PC-3 (cell line): ENCODE measurements at regions not wholly inside any gene's neighbourhood (a gene's known extent, or its start where the extent isn't known, plus 50 kb on each side); places are given as distances from the start of the nearest gene placed in this dataset.

Experiments used
- ATAC-seq: fragments of 200-7000 bp; cut with Tn5 transposase; 2 replicates; pipeline ENCODE4 v1.9.1; 2020; ENCODE audit warnings: mild to moderate bottlenecking, moderate library complexity
- BruUV-seq: library from RNA; stranded (reverse); fragments of 400-500 nt; replicated peaks from 2 replicates; lab custom pipeline; 2021; lab: Mats Ljungman, UMichigan
- CTCF ChIA-PET: fragments of 300-600 bp; sonication (Branson Sonifier 250); formaldehyde crosslinking; loops from one replicate; lab custom pipeline; 2022; ENCODE audit warnings: antibody characterized with exemption; lab: Charles Lee
- POLR2A ChIA-PET: fragments of 300-600 bp; sonication (Branson Sonifier 250); formaldehyde crosslinking; loops from one replicate; lab custom pipeline; 2022; ENCODE audit warnings: antibody characterized with exemption; ENCODE audit not compliant: unreplicated experiment; lab: Charles Lee
- DNase-seq: peaks from one replicate; pipeline ENCODE4 v3.0.0-alpha.2; 2015
- H2AFZ ChIP-seq: fragments of 300-600 bp; sonication (generic); 2 replicates; pipeline ENCODE4 v1.6.0; 2016; ENCODE audit warnings: antibody characterized with exemption, low read length
- H3F3A ChIP-seq: fragments of 300-600 bp; sonication (generic); one replicate; pipeline ENCODE4 v1.6.0; 2017; ENCODE audit warnings: antibody characterized with exemption, low read length, control low read depth, mild to moderate bottlenecking; ENCODE audit not compliant: unreplicated experiment
- H3K27ac ChIP-seq: fragments of 300-600 bp; sonication (generic); 2 replicates; pipeline ENCODE4 v1.5.1; 2016; ENCODE audit warnings: mild to moderate bottlenecking, low read length
- H3K27me3 ChIP-seq: fragments of 300-600 bp; sonication (generic); 2 replicates; pipeline ENCODE4 v1.6.1; 2016; ENCODE audit warnings: low read length, mixed read lengths
- H3K36me3 ChIP-seq: fragments of 300-600 bp; sonication (generic); 2 replicates; pipeline ENCODE4 v1.6.1; 2016; ENCODE audit warnings: low read depth, mixed run types, low read length, mixed read lengths
- H3K4me1 ChIP-seq: fragments of 300-600 bp; sonication (generic); 2 replicates; pipeline ENCODE4 v1.5.1; 2016; ENCODE audit warnings: low read length; ENCODE audit not compliant: insufficient read depth
- H3K4me2 ChIP-seq: fragments of 300-600 bp; sonication (generic); 2 replicates; pipeline ENCODE4 v1.6.0; 2016; ENCODE audit warnings: low read length
- H3K4me3 ChIP-seq: fragments of 300-600 bp; sonication (generic); 2 replicates; pipeline ENCODE4 v1.5.1; 2016; ENCODE audit warnings: mild to moderate bottlenecking, low read length, mixed read lengths
- H3K79me2 ChIP-seq: fragments of 300-600 bp; sonication (generic); 2 replicates; pipeline ENCODE4 v1.6.1; 2017; ENCODE audit warnings: low read length, mixed read lengths
- H3K9ac ChIP-seq: fragments of 300-600 bp; sonication (generic); 2 replicates; pipeline ENCODE4 v1.6.0; 2016; ENCODE audit warnings: mild to moderate bottlenecking, low read length
- H3K9me2 ChIP-seq: fragments of 300-600 bp; sonication (generic); replicated peaks from 2 replicates; pipeline ENCODE4 v1.6.1; 2016; ENCODE audit warnings: mixed run types, low read length, mixed read lengths
- H3K9me3 ChIP-seq: fragments of 300-600 bp; sonication (generic); 2 replicates; pipeline ENCODE4 v1.6.1; 2016; ENCODE audit warnings: low read length, mixed read lengths
- H4K20me1 ChIP-seq: fragments of 300-600 bp; sonication (generic); 2 replicates; pipeline ENCODE4 v1.6.1; 2016; ENCODE audit warnings: low read length, mixed read lengths
- EZH2 ChIP-seq: fragments of 300-600 bp; sonication (generic); IDR thresholded peaks from one replicate; pipeline ENCODE4 v1.6.1; 2017; ENCODE audit warnings: antibody characterized with exemption, mild to moderate bottlenecking, low read length; ENCODE audit not compliant: unreplicated experiment
- EZH2phosphoT487 ChIP-seq: fragments of 300-600 bp; sonication (generic); IDR thresholded peaks from 2 replicates; pipeline ENCODE4 v1.6.1; 2018; ENCODE audit warnings: mild to moderate bottlenecking, antibody characterized with exemption, low read length, borderline replicate concordance
- intact Hi-C: fragments of 100-400 bp; cut with micrococcal nuclease; formaldehyde crosslinking; loops from 2 replicates; pipeline ENCODE4 v1.9.0; 2023
- TF ChIP-seq, protein P1 (sequence below): fragments of 300-600 bp; sonication (generic); conservative IDR thresholded peaks from 2 replicates; pipeline ENCODE4 v1.5.1; 2017; ENCODE audit warnings: antibody characterized with exemption, low read depth, mild to moderate bottlenecking, low read length

- H3F3A ChIP-seq: no peaks in the 10 kb centered on the region
- no peak overlapping the region for H3K4me2 ChIP-seq
- H3K9ac ChIP-seq: no peak overlapping the region
- no peaks in the 10 kb centered on the region for H3K79me2 ChIP-seq
- H3K9me3 ChIP-seq: no peaks in the 10 kb centered on the region
- no peaks in the 10 kb centered on the region for H3K36me3 ChIP-seq
- no peaks in the 10 kb centered on the region for H4K20me1 ChIP-seq
- BruUV-seq: no TSS peak
- no peak for DNase-seq
- no peak overlapping the region for H2AFZ ChIP-seq
- no peaks in the 10 kb centered on the region for H3K9me2 ChIP-seq
- no peak overlapping the region for H3K27ac ChIP-seq
- intact Hi-C loops: no loop called here
- TF ChIP-seq EZH2phosphoT487: no peak
- TF ChIP-seq, protein P1, sequence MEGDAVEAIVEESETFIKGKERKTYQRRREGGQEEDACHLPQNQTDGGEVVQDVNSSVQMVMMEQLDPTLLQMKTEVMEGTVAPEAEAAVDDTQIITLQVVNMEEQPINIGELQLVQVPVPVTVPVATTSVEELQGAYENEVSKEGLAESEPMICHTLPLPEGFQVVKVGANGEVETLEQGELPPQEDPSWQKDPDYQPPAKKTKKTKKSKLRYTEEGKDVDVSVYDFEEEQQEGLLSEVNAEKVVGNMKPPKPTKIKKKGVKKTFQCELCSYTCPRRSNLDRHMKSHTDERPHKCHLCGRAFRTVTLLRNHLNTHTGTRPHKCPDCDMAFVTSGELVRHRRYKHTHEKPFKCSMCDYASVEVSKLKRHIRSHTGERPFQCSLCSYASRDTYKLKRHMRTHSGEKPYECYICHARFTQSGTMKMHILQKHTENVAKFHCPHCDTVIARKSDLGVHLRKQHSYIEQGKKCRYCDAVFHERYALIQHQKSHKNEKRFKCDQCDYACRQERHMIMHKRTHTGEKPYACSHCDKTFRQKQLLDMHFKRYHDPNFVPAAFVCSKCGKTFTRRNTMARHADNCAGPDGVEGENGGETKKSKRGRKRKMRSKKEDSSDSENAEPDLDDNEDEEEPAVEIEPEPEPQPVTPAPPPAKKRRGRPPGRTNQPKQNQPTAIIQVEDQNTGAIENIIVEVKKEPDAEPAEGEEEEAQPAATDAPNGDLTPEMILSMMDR: no peak
- TF ChIP-seq EZH2: no peak
- ChIA-PET CTCF (no interaction called here), POLR2A (no interaction called here)
- peaks cover 28% of the 10 kb centered on the region for H3K27me3 ChIP-seq
- no peaks in the 10 kb centered on the region for H3K4me1 ChIP-seq
- ATAC-seq: no peak
- no peak overlapping the region for H3K4me3 ChIP-seq
Observed at GRCh38 chr12:62166525-62166924, 93.7 kb upstream of the USP15 start.

- Histone ChIP-seq H4K20me1 (no peaks in the 10 kb centered on the region), H3K79me2 (no peaks in the 10 kb centered on the region), H3K9me3 (no peaks in the 10 kb centered on the region), H3K4me3 (no peak overlapping the region), H3K36me3 (no peaks in the 10 kb centered on the region), H2AFZ (no peak overlapping the region), H3K27ac (no peak overlapping the region), H3F3A (no peaks in the 10 kb centered on the region), H3K4me1 (no peaks in the 10 kb centered on the region), H3K9me2 (no peaks in the 10 kb centered on the region), H3K4me2 (no peak overlapping the region), H3K27me3 (peaks cover 23% of the 10 kb centered on the region), H3K9ac (no peak overlapping the region)
- no peak for ATAC-seq
- ChIA-PET CTCF (no interaction called here), POLR2A (no interaction called here)
- no TSS peak for BruUV-seq
- DNase-seq: no peak
- TF ChIP-seq EZH2phosphoT487 (no peak), EZH2 (no peak)
- TF ChIP-seq, protein P1: no peak
- intact Hi-C loops: no loop called here
Observed at GRCh38 chr12:62168411-62168810, 91.8 kb upstream of the USP15 start.

- intact Hi-C loops: no loop called here
- CTCF ChIA-PET: no interaction called here
- no peak for DNase-seq
- Histone ChIP-seq H3K9me2 (no peaks in the 10 kb centered on the region), H3K4me2 (no peak overlapping the region), H3K9ac (no peak overlapping the region), H3K27ac (no peak overlapping the region), H3K27me3 (peaks cover 28% of the 10 kb centered on the region), H3K79me2 (no peaks in the 10 kb centered on the region), H3K4me3 (no peak overlapping the region), H4K20me1 (no peaks in the 10 kb centered on the region), H3K36me3 (no peaks in the 10 kb centered on the region), H3K4me1 (no peaks in the 10 kb centered on the region), H3F3A (no peaks in the 10 kb centered on the region), H3K9me3 (no peaks in the 10 kb centered on the region), H2AFZ (no peak overlapping the region)
- ATAC-seq: no peak
- TF ChIP-seq EZH2phosphoT487 (no peak), EZH2 (no peak)
- TF ChIP-seq, protein P1: no peak
- no TSS peak for BruUV-seq
- POLR2A ChIA-PET: no interaction called here
Observed at GRCh38 chr12:62170241-62170640, 90.0 kb upstream of the USP15 start.
